HepG2 (cell line): ENCODE measurements at regions not wholly inside any gene's neighbourhood (a gene's known extent, or its start where the extent isn't known, plus 50 kb on each side); places are given as distances from the start of the nearest gene placed in this dataset.

Source experiments
- ATAC-seq: fragments of 200-7000 bp; cut with Tn5 transposase; 3 replicates; pipeline ENCODE4 v1.9.1; 2020; ENCODE audit warnings: mild to moderate bottlenecking, moderate library complexity
- BruUV-seq: library from RNA; stranded (reverse); fragments of 400-500 nt; replicated peaks from 2 replicates; lab custom pipeline; 2021; lab: Mats Ljungman, UMichigan
- CTCF ChIA-PET: fragments of 300-600 bp; formaldehyde crosslinking; extraction: SDS; loops from one replicate; lab custom pipeline; 2021; ENCODE audit warnings: low total read pairs, inconsistent platforms, low intra/inter-chr PET ratio; lab: Yijun Ruan, JAX
- POLR2A ChIA-PET: fragments of 350-600 bp; sonication (Branson Sonifier 250); formaldehyde crosslinking; loops from one replicate; lab custom pipeline; 2020; ENCODE audit warnings: antibody characterized with exemption, inconsistent platforms; lab: Yijun Ruan, JAX
- DNase-seq: peaks from one replicate; pipeline ENCODE4 v3.0.0-alpha.2; 2015; ENCODE audit warnings: low spot score
- FAIRE-seq: peaks from 3 replicates; lab custom pipeline; 2011; peaks lifted over from hg19 to GRCh38; lab: Jason Lieb, UNC
- H2AFZ ChIP-seq: one replicate; pipeline ENCODE4 v1.6.1; 2011; ENCODE audit warnings: low read length, inconsistent platforms
- H3K27ac ChIP-seq: fragments of 300-600 bp; 3 replicates; pipeline ENCODE4 v1.8.0; 2011; ENCODE audit warnings: mixed run types, mild to moderate bottlenecking, mixed read lengths, low read length, inconsistent platforms; ENCODE audit not compliant: insufficient read depth; ENCODE audit errors: extremely low read length
- H3K27me3 ChIP-seq, 2 experiments: fragments of 200-600 bp in 1 of 2; 2 replicates in 1 of 2; 3 replicates in 1 of 2; pipeline versions ENCODE4 v1.6.0 to v1.8.0; 2011; ENCODE audit warnings: low read length in 2 of 2, mild to moderate bottlenecking in 2 of 2, moderate library complexity in 2 of 2, inconsistent platforms in 1 of 2; ENCODE audit not compliant: insufficient read depth in 2 of 2, control insufficient read depth in 1 of 2
- H3K36me3 ChIP-seq, 2 experiments: fragments of 200-600 bp in 1 of 2; replicated peaks in 1 of 2; 2 replicates in 1 of 2; 3 replicates in 1 of 2; pipeline versions ENCODE4 v1.5.1 to v1.8.0; 2011; ENCODE audit warnings: low read length in 2 of 2, inconsistent platforms in 1 of 2; ENCODE audit not compliant: insufficient read depth in 2 of 2, control insufficient read depth in 1 of 2
- H3K4me1 ChIP-seq: 2 replicates; pipeline ENCODE4 v1.5.1; 2012; ENCODE audit warnings: low read length, inconsistent platforms; ENCODE audit not compliant: insufficient read depth
- H3K4me2 ChIP-seq: 2 replicates; pipeline ENCODE4 v1.6.0; 2011; ENCODE audit warnings: low read depth, low read length, inconsistent platforms
- H3K4me3 ChIP-seq, 3 experiments: fragments of 200-600 bp in 1 of 3; sonication (generic), shearing (Covaris generic) in 1 of 3; replicated peaks in 1 of 3; 2 replicates each; pipeline ENCODE4 v1.5.1; 2011 to 2016; ENCODE audit warnings: low read length in 3 of 3, inconsistent platforms in 2 of 3, low read depth in 2 of 3, mild to moderate bottlenecking in 2 of 3, control low read depth in 1 of 3, mixed read lengths in 1 of 3; ENCODE audit not compliant: insufficient read depth in 1 of 3
- H3K79me2 ChIP-seq: one replicate; pipeline ENCODE4 v1.6.1; 2011; ENCODE audit warnings: low read length, inconsistent platforms; ENCODE audit not compliant: insufficient read depth
- H3K9ac ChIP-seq: 2 replicates; pipeline ENCODE4 v1.6.0; 2011; ENCODE audit warnings: mild to moderate bottlenecking, low read depth, low read length, inconsistent platforms; ENCODE audit not compliant: insufficient read depth
- H3K9me3 ChIP-seq: 2 replicates; pipeline ENCODE4 v1.5.1; 2012; ENCODE audit warnings: mild to moderate bottlenecking, low read length
- H4K20me1 ChIP-seq: 2 replicates; pipeline ENCODE4 v1.6.0; 2011; ENCODE audit warnings: inconsistent platforms, mild to moderate bottlenecking, low read length, moderate library complexity; ENCODE audit not compliant: insufficient read depth
- ATF5 ChIP-seq: sonication (generic); formaldehyde crosslinking; IDR thresholded peaks from 2 replicates; pipeline ENCODE4 v1.4.0; 2020; ENCODE audit warnings: mild to moderate bottlenecking, low read depth, missing genetic modification reagents
- FIP1L1 ChIP-seq: fragments of 200-400 bp; formaldehyde crosslinking; IDR thresholded peaks from 2 replicates; pipeline ENCODE4 v1.6.1; 2018; ENCODE audit warnings: low read depth, mild to moderate bottlenecking, low read length, moderate library complexity, borderline replicate concordance; ENCODE audit not compliant: insufficient read depth
- PLSCR1 ChIP-seq: sonication (generic); formaldehyde crosslinking; IDR thresholded peaks from 2 replicates; pipeline ENCODE4 v1.5.0; 2020; ENCODE audit warnings: missing genetic modification reagents, mild to moderate bottlenecking, borderline replicate concordance
- PRDM10 ChIP-seq: sonication (generic); formaldehyde crosslinking; IDR thresholded peaks from 2 replicates; pipeline ENCODE4 v1.4.0; 2020; ENCODE audit warnings: low read depth, missing genetic modification reagents
- ZNF616 ChIP-seq: sonication (generic); formaldehyde crosslinking; IDR thresholded peaks from 2 replicates; pipeline ENCODE4 v1.5.0; 2020; ENCODE audit warnings: low read depth, mild to moderate bottlenecking, missing genetic modification reagents
- ZNF674 ChIP-seq: sonication (generic); formaldehyde crosslinking; IDR thresholded peaks from 2 replicates; pipeline ENCODE4 v1.5.0; 2020; ENCODE audit warnings: low read depth, mild to moderate bottlenecking, missing genetic modification reagents
- ZSCAN12 ChIP-seq: sonication (generic); formaldehyde crosslinking; IDR thresholded peaks from 2 replicates; pipeline ENCODE4 v1.9.0; 2021; ENCODE audit warnings: mild to moderate bottlenecking, missing genetic modification reagents
- ZUFSP ChIP-seq: sonication (generic); formaldehyde crosslinking; IDR thresholded peaks from 2 replicates; pipeline ENCODE4 v1.9.0; 2021; ENCODE audit warnings: missing genetic modification reagents, mild to moderate bottlenecking, borderline replicate concordance
- WGBS: methylation state at CpG from one replicate; pipeline ENCODE4 v1.1.6; 2017; ENCODE audit warnings: low lambda C conversion rate; 5-methylcytosine and 5-hydroxymethylcytosine counted together
- in situ Hi-C: cut with HindIII; loops from 2 replicates; pipeline ENCODE4 v1.10.0; 2017; ENCODE audit warnings: low pct_unique_long_range_greater_than_20kb; ENCODE audit not compliant: extremely low pct_ligation_motif_present
- intact Hi-C: fragments of 100-400 bp; cut with micrococcal nuclease; formaldehyde crosslinking; loops from one replicate; pipeline ENCODE4 v1.10.0; 2022; ENCODE audit not compliant: unreplicated experiment

GRCh38 chr5:100646011-100646410, 110.8 kb downstream of the FAM174A start:
- no peaks in the 10 kb centered on the region; a peak in 1 of 5 replicates for H3K27me3 ChIP-seq
- H3K4me2 ChIP-seq, result peak overlapping the region; percentile 23; the same call in 1 of the 2 replicates
- no peak overlapping the region for H3K4me3 ChIP-seq
- no TSS peak for BruUV-seq
- ChIA-PET CTCF (no interaction called here), POLR2A (no interaction called here)
- FAIRE-seq (no peak), ATAC-seq (no peak), DNase-seq (no peak)
- H2AFZ ChIP-seq, result no peak overlapping the region
- in situ Hi-C loops (no loop called here), intact Hi-C loops (no loop called here)
- TF ChIP-seq PRDM10 (CRISPR knock-in tag), result no peak
- TF ChIP-seq ZNF674 (CRISPR knock-in tag), result no peak
- TF ChIP-seq PLSCR1 (CRISPR knock-in tag), result no peak
- TF ChIP-seq ZSCAN12 (CRISPR knock-in tag), result no peak
- TF ChIP-seq ZNF616 (CRISPR knock-in tag), result no peak
- no peak for TF ChIP-seq ATF5
- no peak for TF ChIP-seq ZUFSP
- no peak for TF ChIP-seq FIP1L1
- no peaks in the 10 kb centered on the region for H3K9me3 ChIP-seq
- H3K27ac ChIP-seq, result no peak overlapping the region
- H4K20me1 ChIP-seq, result no peaks in the 10 kb centered on the region
- no peak overlapping the region for H3K9ac ChIP-seq
- H3K36me3 ChIP-seq, result no peaks in the 10 kb centered on the region
- no peaks in the 10 kb centered on the region for H3K4me1 ChIP-seq
- H3K79me2 ChIP-seq, result no peaks in the 10 kb centered on the region
- whole genome bisulfite sequencing, result 3% methylated on average over 3 of the region's 3 CpGs
